Loucy (cell line): ENCODE measurements at regions not wholly inside any gene's neighbourhood (a gene's known extent, or its start where the extent isn't known, plus 50 kb on each side); places are given as distances from the start of the nearest gene placed in this dataset.

Experiments
- H2AFZ ChIP-seq: fragments of 200-600 bp; sonication (generic); 2 replicates; pipeline ENCODE4 v1.6.0; 2016; ENCODE audit warnings: antibody characterized with exemption, mild to moderate bottlenecking, low read length, moderate library complexity
- H3F3A ChIP-seq: fragments of 200-600 bp; 2 replicates; pipeline ENCODE4 v1.6.0; 2016; ENCODE audit warnings: antibody characterized with exemption, low read depth, mild to moderate bottlenecking
- H3K27me3 ChIP-seq: fragments of 200-600 bp; sonication (generic); 2 replicates; pipeline ENCODE4 v1.6.1; 2014; ENCODE audit warnings: low read length, mild to moderate bottlenecking; ENCODE audit not compliant: insufficient read depth, poor library complexity, severe bottlenecking
- H3K36me3 ChIP-seq: fragments of 200-600 bp; sonication (generic); 2 replicates; pipeline ENCODE4 v1.6.1; 2016; ENCODE audit warnings: low read length; ENCODE audit not compliant: insufficient read depth
- H3K4me1 ChIP-seq: fragments of 200-600 bp; sonication (generic); 2 replicates; pipeline ENCODE4 v1.5.1; 2014; ENCODE audit warnings: low read length, mild to moderate bottlenecking; ENCODE audit not compliant: insufficient read depth, poor library complexity, severe bottlenecking
- H3K4me2 ChIP-seq: fragments of 200-600 bp; sonication (generic); 2 replicates; pipeline ENCODE4 v1.6.0; 2014; ENCODE audit warnings: antibody characterized with exemption, low read length, low read depth, mild to moderate bottlenecking; ENCODE audit not compliant: poor library complexity, severe bottlenecking
- H3K4me3 ChIP-seq: fragments of 200-600 bp; sonication (generic); 2 replicates; pipeline ENCODE4 v1.5.1; 2014; ENCODE audit warnings: low read length, mild to moderate bottlenecking, mixed read lengths; ENCODE audit not compliant: poor library complexity, severe bottlenecking
- H3K79me2 ChIP-seq: fragments of 200-600 bp; sonication (generic); 2 replicates; pipeline ENCODE4 v1.6.1; 2014; ENCODE audit warnings: low read length; ENCODE audit not compliant: insufficient read depth
- H3K9ac ChIP-seq: fragments of 200-600 bp; sonication (generic); 2 replicates; pipeline ENCODE4 v1.6.0; 2014; ENCODE audit warnings: mild to moderate bottlenecking, low read depth, low read length, moderate library complexity; ENCODE audit not compliant: poor library complexity, severe bottlenecking
- H3K9me2 ChIP-seq: fragments of 200-600 bp; sonication (generic); replicated peaks from 2 replicates; pipeline ENCODE4 v1.6.1; 2016; ENCODE audit warnings: low read depth, low read length, mixed read lengths
- H3K9me3 ChIP-seq: fragments of 200-600 bp; sonication (generic); 2 replicates; pipeline ENCODE4 v1.6.1; 2014; ENCODE audit warnings: mild to moderate bottlenecking, antibody characterized with exemption, low read length, low read depth; ENCODE audit not compliant: insufficient read depth
- H4K20me1 ChIP-seq: fragments of 200-600 bp; sonication (generic); 2 replicates; pipeline ENCODE4 v1.6.0; 2014; ENCODE audit warnings: antibody characterized with exemption, low read length, mild to moderate bottlenecking; ENCODE audit not compliant: insufficient read depth, poor library complexity, severe bottlenecking
- EZH2phosphoT487 ChIP-seq: fragments of 200-600 bp; IDR thresholded peaks from 2 replicates; pipeline ENCODE4 v1.6.1; 2018; ENCODE audit warnings: antibody characterized with exemption, mild to moderate bottlenecking, moderate library complexity, borderline replicate concordance
- TF ChIP-seq, protein P1 (sequence below): fragments of 200-600 bp; sonication (generic); conservative IDR thresholded peaks from 2 replicates; pipeline ENCODE4 v1.5.1; 2014; ENCODE audit warnings: mild to moderate bottlenecking, antibody characterized with exemption, low read length

DNA sequence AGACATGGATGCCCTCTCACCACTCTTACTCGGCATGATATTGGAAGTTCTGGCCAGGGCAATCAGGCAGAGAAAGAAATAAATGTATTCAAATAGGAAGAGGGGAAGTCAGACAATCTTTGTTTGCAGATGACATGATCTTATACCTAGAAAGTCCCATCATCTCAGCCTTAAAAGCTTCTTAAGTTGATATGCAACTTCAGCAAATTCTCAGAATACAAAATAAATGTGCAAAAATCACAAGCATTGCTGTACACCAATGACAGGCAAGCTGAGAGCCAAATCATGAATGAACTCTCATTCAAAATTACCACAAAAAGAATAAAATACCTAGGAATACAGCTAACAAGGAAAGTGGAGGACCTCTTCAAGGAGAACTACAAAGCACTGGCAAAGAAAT lies 2190.4 kb downstream of the MAT2B start:
- Histone ChIP-seq H3K36me3 (no peaks in the 10 kb centered on the region), H3K9me3 (no peaks in the 10 kb centered on the region), H3K27me3 (no peaks in the 10 kb centered on the region), H3K4me1 (no peaks in the 10 kb centered on the region), H3K9me2 (no peaks in the 10 kb centered on the region), H3K4me3 (no peak overlapping the region), H3K79me2 (no peaks in the 10 kb centered on the region), H3F3A (no peaks in the 10 kb centered on the region), H2AFZ (no peak overlapping the region), H4K20me1 (no peaks in the 10 kb centered on the region), H3K9ac (no peak overlapping the region), H3K4me2 (no peak overlapping the region)
- TF ChIP-seq EZH2phosphoT487 = no peak
- TF ChIP-seq, protein P1, sequence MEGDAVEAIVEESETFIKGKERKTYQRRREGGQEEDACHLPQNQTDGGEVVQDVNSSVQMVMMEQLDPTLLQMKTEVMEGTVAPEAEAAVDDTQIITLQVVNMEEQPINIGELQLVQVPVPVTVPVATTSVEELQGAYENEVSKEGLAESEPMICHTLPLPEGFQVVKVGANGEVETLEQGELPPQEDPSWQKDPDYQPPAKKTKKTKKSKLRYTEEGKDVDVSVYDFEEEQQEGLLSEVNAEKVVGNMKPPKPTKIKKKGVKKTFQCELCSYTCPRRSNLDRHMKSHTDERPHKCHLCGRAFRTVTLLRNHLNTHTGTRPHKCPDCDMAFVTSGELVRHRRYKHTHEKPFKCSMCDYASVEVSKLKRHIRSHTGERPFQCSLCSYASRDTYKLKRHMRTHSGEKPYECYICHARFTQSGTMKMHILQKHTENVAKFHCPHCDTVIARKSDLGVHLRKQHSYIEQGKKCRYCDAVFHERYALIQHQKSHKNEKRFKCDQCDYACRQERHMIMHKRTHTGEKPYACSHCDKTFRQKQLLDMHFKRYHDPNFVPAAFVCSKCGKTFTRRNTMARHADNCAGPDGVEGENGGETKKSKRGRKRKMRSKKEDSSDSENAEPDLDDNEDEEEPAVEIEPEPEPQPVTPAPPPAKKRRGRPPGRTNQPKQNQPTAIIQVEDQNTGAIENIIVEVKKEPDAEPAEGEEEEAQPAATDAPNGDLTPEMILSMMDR = no peak

DNA sequence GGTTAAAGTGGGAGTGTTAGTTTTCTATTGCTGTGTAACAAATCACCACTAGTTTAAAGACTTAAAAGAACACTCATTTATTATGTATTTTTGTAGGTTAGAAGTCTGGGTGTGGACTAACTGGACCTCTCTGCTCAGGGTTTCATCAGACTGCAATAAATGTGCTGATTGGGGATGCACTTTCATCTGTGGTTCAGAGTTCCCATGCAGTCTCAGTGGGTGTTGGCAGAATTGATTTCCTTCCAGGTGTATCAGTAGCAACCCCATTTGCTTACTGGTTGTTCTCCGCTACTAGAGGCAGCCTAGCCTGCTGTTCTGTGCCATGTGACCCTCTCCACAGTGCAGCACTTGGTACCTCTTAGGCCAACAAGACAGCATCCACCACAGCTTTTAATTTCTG lies 2200.5 kb downstream of the MAT2B start:
- Histone ChIP-seq H3K9me2 (no peaks in the 10 kb centered on the region), H3K4me1 (no peaks in the 10 kb centered on the region), H3K4me3 (no peak overlapping the region), H3K9ac (no peak overlapping the region), H3K4me2 (no peak overlapping the region), H3F3A (no peaks in the 10 kb centered on the region), H3K79me2 (no peaks in the 10 kb centered on the region), H3K27me3 (no peaks in the 10 kb centered on the region), H3K36me3 (no peaks in the 10 kb centered on the region), H3K9me3 (no peaks in the 10 kb centered on the region), H2AFZ (no peak overlapping the region), H4K20me1 (no peaks in the 10 kb centered on the region)
- TF ChIP-seq EZH2phosphoT487 = no peak
- TF ChIP-seq, protein P1 = no peak

DNA sequence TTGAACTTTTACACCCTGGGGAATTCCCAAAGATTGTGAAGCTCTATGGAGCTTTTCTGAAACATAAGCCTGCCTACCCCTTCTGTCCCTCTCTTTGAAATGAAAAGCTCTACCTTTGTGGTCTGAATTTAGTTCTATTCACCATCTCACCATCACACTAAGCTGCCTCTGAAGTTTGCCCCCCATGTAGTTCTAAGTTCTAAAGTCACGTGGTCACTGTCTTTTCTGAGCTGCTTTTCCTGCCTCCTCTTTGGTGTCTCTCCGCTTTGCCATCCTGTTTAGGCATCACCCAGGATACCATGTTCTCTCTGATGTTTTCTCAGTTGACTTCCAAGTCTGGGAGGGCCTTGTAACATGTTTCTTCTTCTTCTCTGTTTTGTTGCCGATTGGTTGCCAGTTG lies 2206.6 kb downstream of the MAT2B start:
- Histone ChIP-seq H3F3A (no peaks in the 10 kb centered on the region), H3K79me2 (no peaks in the 10 kb centered on the region), H3K4me2 (no peak overlapping the region), H4K20me1 (no peaks in the 10 kb centered on the region), H3K9me3 (no peaks in the 10 kb centered on the region), H3K4me3 (no peak overlapping the region), H2AFZ (no peak overlapping the region), H3K9me2 (no peaks in the 10 kb centered on the region), H3K9ac (no peak overlapping the region), H3K27me3 (no peaks in the 10 kb centered on the region), H3K4me1 (no peaks in the 10 kb centered on the region), H3K36me3 (no peaks in the 10 kb centered on the region)
- no peak for TF ChIP-seq EZH2phosphoT487
- TF ChIP-seq, protein P1 = no peak
